ENCODE measurements at regions not wholly inside any gene's neighbourhood (a gene's known extent, or its start where the extent isn't known, plus 50 kb on each side); places are given as distances from the start of the nearest gene placed in this dataset.

DNA sequence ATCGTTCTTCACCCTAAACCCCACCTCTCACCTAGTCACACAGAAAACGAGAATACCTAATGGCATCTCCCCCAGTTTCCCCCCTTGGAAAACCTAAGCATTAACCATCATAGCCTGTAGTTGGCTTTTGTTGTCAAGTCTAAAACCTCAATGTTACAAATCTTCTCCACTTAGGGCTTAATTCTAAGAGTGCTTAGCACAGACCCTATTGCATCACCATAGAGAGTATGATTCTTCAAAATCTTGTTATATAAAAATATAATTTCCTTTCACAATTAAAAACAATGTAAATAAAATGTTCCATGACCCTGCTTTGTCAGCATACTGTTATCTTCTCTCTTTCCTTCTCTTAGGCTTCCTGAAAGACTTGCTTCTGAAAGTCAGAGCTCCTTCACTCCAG is 263.2 kb upstream of the RGS18 start:
- DNase-seq (ENCODE audit: low read depth): no peak

DNA sequence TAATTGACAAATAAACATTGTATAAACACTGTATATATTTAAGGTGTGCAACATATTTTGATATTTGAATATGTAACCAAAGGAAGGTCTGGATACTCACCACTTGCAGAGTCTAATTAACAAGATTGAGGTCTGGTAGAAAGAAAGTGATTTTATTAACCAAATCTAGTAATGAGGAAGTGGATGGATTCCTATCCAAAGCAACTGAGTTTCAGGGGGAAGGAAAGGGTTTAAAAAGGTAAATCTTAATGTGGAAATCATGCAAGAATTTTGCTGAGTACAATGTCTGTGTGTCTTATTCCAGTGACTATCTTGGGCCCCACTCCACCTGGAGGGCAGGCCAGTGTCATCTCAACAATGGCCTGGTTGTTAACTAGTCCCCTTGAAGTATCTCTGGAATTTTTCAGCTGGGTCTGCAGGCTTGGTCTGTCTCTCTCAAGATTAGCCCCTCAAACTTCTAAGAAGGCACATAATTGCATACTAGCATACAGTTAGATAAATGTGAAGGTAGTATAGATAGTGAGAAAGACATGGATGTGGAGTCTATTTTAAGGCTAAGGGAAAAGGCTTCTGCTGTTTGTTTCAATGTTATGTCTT is 262.7 kb upstream of the RGS18 start:
- no peak for DNase-seq (ENCODE audit: low read depth)

DNA sequence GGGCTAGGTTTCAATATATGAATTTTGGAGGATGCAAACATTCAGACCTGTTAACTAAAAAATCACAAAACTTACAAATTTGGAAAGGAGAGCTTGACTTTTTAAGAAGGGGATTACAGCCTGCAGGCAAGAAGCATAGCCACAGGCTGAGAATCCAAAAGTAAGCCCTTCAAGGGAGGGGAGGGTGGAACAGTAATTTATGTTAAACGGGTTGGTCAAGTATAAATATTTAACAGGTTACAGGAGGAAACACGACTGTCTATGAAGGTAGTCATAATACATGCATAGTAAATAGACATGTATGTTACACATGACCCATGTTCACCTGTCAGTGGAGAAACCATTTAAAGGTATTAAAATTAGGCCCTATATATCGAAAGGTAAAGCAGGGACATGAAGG is 261.1 kb upstream of the RGS18 start:
- DNase-seq (ENCODE audit: low read depth): no peak

DNA sequence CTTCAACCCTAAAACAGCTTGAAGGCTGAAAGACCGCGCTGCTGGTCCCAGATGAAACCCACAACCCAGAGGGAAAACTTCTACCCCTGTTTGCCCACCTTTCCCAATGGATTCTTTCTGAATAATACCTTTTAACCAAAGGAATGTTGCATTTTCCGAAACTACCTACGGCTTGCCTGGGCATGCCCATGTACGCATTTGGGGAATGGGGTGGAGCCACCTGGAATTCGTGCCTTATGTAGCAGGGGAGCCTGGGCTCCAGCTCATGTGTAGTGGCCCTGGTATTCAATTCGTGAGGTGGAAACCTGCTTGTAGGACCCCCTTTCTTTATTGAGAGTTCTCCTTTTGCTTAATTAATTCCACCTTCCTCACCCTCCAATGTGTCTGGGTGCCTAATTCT is 256.6 kb upstream of the RGS18 start:
- DNase-seq (ENCODE audit: low read depth): no peak

DNA sequence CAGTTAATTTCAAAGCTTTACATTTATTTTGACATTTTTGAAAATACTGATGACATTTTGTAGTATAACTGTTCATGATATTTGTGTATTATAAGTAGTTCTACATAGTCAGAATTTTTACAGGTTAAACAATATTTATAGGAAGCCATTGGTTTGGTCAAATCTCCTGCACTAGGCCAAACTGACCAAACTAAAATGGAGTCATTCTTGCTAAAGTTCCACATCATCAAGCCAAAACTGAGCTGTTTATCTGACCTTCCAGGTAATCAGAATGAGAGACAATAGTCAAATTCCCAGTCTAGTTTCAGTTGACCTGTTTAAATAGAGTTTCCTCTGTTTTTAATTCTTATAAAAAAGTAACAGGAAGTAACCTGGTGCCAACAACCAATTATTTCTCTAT is 253.3 kb upstream of the RGS18 start:
- no peak for DNase-seq (ENCODE audit: low read depth)

DNA sequence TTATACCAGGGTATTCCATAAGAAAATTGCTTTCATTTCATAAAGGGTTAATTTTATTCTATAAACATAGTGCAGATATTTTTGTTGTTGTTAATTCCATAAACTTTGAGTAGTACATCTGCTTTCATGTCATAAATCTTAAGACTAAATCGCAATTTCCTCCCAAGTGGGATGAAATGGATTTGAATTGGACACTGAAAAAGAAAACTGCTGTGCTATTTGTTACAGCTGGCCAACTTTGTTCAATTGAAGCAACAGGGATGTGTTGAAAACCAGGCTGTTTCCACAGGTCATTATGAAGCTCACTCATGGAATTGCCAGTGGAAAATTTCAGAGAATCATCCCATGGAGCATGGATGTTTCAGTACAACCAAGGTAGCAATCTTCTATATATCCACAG is 252.5 kb upstream of the RGS18 start:
- no peak for DNase-seq (ENCODE audit: low read depth)

DNA sequence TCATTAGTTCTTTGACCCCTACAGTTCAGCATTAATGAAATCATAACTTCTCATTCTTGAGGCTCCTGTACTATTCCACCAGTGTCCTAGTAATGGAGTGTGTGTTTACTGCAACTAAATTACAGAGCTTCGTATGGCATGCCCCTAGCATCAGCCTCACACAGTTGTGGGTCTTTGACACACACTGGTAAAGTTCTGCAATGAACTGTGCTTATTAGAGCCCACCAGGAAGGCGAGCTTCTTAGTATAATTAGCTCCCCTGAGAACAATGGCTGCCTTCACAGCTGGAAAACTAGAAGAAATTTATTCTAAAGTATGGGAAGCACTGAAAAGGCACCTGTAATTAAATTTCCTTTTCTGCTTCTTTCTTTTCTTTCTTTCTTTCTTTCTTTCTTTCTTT is 251.1 kb upstream of the RGS18 start:
- no peak for DNase-seq (ENCODE audit: low read depth)

DNA sequence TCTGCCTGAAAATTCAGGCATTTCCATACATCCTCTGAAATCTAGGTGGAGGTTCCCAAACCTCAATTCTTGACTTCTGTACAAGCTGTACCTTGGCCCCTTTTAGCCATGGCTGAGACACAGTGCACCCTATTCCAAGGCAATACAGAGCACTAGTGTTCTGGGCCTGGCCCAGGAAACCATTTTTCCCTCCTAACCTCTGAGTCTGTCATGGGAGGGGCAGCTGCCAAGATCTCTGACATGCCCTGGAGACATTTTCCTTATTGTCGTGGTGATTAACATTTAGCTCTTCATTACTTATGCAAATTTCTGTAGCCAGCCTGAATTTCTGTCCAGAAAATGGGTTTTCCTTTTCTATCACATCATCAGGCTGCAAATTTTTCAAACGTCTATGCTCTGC is 248.0 kb upstream of the RGS18 start:
- DNase-seq (ENCODE audit: low read depth): no peak

DNA sequence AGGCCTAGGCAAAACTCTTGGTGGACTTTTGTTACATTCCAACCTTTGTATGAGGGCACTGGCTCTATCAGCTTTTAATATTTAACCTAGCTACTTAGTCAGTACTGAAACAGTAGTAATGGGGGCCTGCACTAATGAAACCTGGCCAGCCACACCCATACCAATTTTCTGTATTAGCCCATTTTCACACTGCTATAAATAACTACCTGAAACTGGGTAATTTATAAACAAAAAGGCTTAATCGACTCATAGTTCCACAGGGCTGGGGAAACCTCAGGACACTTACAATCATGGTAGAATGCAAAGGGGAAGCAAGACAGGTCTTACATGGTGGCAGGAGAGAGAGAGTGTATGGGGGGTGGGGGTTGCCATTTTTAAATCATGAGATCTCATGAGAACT is 245.7 kb upstream of the RGS18 start:
- no peak for DNase-seq (ENCODE audit: low read depth)

DNA sequence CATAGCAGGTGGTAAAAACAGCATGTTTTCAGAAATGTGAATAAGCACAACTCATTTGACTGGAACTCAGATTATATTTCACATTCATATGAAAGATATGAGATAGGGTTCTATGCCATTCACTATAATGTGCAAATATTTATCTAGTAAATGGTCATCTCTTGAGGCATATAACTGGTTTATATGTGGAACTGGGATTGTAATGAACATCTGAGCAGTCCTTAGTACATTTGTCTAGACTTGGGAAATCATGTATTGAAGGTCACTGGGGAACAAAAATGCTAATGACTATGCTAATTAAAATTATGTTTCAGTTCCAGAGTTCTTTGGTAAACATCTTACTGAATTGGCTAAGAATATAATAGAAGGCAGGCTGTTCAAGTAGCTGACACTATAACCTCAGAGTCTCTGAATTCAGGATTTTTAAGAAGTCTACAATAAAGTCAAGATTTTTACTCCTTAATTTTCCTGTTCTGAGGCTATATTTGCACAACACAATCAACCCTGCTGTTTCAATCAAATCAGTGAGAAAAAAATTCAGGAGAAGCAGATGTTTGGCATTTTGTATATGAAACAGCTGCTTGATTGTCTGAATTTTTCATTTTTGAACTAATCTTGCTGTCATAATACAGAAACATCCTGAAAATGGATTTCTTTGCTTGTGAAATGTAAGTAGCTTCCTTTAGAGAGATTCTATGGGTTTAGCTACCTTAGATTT is 244.8 kb upstream of the RGS18 start:
- DNase-seq (ENCODE audit: low read depth): no peak

DNA sequence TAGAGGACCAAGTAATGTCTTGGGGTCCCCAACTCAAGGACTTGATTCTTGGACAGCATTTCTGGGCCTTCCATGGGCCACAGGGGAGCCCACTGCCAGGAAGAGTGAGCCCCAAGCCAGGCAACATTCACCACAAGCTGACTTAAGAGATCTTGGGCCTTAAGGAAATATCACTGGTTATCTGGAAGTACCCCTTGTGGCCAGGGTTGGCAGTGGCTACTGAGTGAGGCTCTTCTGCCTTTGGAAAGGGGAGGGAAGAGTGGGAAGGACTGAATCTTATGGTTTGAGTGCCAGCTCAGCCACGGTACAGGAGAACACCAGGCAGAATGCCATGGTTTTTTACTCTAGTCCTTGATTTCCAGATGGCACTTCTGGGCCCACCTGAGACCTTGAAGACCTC is 228.9 kb upstream of the RGS18 start:
- no peak for DNase-seq (ENCODE audit: low read depth)

DNA sequence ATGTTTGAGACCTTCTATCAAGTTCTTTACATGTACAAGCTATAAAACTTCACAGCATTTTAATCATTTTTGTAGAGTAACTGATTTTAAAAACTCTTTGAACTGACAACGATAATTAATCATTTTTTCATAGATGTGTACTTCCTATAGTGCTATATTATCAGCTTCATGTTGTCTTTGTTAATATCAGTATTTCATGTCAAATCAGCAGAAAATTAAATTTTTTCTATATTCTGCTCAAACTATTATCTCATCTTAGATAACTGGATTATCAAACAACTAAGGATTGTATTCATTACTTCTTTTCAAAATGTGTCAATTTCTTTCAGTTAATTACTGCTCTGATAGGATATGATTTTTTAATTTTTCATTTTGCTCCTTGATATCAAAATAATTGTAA is 214.6 kb upstream of the RGS18 start:
- no peak for DNase-seq (ENCODE audit: low read depth)

DNA sequence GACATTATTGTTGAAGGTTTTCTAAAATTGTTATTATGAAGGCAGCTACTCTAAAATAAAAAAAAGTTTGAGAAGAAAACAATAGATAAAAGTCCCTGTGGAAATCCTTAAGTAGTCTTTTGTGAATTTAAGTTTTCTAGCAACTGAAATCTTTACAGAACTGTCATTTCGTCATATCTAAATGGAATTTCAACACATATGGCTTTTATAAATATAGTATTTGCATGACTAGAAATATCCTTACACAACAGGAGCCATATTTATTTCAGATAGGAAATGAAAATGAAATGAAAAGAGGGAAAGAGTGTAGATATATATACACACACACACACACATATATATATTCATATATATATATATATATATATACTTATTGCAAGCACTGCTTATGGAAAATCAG is 204.7 kb upstream of the RGS18 start:
- no peak for DNase-seq (ENCODE audit: low read depth)

DNA sequence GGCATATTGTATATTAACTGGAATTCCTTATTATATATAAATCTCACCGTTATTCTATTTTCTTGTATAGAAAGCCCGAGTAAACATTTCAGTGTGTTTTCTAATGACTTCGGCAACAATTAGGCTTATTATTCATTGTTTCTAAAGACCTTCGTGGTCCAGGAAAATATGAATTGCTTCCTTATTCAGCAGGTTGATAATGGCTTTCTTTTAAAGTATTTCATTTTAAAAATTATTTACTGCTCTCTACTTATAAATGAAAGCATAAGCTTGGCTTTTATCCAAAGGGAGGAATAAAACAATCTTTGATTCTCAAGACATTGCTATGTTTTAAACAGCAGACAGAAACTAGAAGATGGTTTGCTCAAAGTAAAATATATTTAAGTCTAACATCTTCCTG is 198.4 kb upstream of the RGS18 start:
- DNase-seq (ENCODE audit: low read depth): no peak

DNA sequence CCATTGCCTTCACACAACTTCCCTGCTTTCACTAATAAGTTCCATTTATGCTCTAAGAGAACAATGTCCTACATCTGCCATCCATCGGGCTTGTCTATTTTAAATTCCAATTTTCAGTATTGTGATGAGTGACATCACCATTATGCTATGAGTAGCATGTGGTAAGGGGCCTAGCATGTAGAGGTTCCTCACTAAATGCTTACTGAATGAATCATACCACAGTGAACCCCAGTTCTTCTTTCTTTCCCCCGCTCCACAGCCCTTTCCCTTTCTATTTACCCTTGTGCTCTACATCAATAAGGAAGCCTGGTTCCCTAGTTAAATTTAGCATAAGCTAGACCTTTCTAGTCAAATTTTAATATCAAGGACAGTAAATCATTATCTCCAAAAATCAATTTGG is 195.0 kb upstream of the RGS18 start:
- DNase-seq (ENCODE audit: low read depth): no peak

DNA sequence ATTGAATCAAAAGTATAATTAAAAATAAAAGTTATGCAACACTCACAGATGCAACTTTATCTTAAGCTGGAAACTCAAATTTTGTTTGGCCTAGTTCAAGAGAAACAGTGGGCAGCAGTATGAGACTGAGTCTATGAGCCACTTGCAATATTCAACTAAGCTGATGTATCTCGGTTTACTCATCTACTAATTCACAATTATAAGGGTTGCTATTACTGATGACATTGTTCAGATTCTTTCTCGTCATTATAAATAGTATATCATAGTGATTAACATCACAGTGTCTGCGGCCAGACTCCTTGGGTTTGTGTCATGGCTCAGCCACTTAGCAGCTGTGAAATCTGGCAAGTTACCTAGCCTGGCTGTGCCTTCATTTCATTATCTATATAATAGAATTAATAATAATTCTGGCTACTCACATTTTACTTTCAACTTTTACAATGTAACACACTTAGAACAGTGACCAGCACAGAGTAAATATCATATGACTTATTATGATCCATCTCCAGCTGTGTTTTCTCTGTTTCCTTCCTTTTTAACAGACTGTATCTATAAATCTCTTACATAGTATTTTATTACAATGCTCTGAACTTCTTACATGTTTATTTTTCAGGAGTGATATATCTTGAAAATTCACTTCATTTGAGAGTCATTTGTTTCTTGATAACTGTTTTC is 194.3 kb upstream of the RGS18 start:
- DNase-seq (ENCODE audit: low read depth): no peak

DNA sequence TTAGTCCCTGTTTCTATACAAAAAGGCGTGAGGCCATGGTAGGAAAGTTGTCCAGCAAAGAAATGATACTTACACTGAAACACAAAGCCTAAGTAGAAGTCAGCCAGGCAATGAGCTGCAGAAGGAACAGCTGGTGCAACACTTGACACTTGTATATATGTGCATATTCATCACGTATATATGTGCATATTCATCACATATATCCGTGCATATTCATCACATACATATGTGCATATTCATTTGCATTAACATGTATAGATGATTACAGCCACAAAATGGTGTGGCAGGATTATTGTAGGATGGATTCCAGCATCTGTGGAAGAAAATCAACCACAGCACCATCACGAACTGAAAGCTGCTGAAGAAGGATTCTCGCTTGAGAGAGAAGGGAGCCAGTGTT is 189.0 kb upstream of the RGS18 start:
- DNase-seq (ENCODE audit: low read depth): no peak

DNA sequence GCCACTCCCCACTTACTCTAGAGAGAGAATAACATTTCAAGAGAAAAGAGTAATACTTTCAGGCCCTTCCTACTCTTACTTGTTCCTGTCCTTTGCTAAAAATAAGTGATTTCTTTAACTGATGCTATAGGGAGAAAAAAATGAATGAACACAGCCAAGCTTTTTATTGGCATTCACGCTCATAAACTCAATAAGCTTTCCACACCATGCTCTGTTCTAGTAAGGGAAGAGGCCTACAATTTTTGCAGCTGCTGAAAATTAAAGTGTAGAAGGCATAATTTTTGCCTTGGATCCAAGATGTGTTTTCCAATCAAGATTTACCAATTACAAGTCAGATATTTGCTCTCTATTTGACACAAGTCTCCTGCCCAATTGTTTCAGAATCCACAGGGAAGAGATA is 188.1 kb upstream of the RGS18 start:
- DNase-seq (ENCODE audit: low read depth): no peak

DNA sequence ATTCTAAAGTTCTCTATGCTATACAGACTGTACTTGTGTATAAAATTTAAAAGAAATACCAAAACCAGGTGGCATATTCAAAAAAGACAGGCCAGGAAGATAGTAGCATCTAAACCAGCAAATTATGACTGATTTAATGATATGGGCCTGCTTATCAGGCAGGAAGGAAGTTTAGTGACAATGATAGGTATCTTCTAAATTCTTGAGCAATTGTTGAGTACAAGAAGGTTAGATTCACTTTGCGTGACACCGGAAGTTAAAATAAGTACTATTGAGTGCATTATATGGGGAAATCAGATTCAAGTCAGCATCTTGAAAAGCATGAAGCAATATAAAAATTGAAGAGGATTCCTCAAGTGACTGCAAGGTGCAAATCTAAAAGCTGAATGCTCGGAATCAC is 186.8 kb upstream of the RGS18 start:
- no peak for DNase-seq (ENCODE audit: low read depth)

DNA sequence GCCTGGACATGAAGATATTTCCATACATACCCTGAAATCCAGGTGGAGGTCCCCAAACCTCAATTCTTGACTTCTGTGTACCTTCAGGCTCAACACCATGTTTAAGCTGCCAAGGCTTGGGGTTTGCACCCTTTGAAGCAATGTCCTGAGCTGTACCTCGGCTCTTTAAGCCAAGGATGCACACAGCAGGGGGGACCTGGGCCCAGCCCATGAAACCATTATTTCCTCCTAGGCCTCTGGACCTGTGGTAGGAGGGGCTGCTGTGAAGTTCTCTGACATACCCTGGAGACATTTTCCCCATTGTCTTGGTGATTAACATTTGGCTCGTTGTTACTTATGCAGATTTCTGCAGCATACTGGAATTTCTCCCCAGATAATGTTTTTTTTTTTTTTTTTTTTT is 184.3 kb upstream of the RGS18 start:
- DNase-seq (ENCODE audit: low read depth): no peak

DNA sequence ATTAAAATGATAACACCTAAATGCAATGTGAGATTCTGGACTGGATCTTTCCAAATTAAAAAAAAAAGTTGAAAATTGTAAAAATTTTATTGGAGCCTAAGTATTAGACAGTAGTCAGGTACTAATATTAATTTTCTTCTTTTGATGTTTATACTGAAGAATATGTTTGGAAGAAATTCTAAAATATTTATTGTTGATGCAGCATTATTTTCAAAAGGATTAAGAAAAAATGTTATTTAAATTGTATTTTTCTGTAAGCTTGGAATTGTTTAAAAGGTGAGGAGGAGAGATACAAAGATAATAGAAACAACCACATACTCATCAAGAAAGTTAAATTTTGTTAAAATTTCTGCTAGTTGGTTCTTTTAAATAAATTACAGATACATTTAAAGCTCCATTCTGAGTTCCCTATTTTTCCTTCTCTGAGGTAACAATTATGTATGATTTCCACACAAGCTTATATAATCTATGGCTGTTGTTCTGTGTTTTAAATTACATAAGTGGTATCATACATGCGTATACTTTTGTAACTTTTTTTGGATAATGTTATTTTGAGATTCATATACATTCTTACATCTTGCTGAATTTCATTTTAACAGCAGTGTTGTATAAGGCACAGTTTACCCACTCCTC is 180.3 kb upstream of the RGS18 start:
- no peak for DNase-seq (ENCODE audit: low read depth)

DNA sequence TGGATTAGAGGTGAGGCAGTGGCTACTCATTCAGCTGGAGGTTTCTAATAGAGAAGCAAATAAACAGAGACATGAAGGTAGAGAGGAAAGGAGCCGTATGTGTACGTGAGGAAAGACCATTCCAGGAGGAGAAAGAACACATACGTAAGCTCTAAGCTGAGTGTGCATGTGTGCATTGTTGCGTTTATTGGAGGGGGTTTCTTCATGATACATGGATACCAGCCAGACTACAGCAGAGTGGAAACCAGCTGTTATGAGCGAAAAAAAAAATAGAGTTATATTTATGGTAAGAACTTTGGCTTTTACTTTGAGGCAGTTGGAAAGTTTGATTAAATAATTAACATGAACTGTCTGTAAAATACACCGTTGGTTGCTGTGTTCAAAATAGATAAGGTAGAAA is 173.4 kb upstream of the RGS18 start:
- DNase-seq (ENCODE audit: low read depth): no peak

DNA sequence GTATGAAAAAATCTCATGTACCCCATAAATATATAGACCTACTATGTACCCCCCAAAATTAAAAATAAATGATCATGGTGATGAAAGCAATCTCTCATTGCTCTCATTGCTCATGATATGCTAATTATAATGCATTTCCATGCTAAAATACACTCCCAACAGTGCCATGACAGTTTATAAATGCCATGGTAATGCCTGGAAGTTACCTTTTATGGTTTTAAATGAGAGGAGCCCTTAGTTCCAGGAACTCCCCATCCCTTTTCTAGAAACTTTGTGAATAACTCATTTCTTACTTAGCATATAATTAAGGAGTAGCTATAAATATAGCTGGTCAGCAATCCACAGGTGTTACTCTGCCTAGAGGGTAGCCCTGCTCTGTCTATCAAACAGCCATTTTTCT is 166.1 kb upstream of the RGS18 start:
- DNase-seq (ENCODE audit: low read depth): no peak

Data from GM04503 (cell line).